A549 (cell line): ENCODE measurements at regions not wholly inside any gene's neighbourhood (a gene's known extent, or its start where the extent isn't known, plus 50 kb on each side); places are given as distances from the start of the nearest gene placed in this dataset.

Source experiments
- CBX2 ChIP-seq: fragments of 200-600 bp; sonication (generic); IDR thresholded peaks from 2 replicates; pipeline ENCODE4 v1.6.1; 2016; ENCODE audit warnings: low read depth, mild to moderate bottlenecking, borderline replicate concordance
- CHD4 ChIP-seq: fragments of 200-600 bp; sonication (generic); IDR thresholded peaks from 2 replicates; pipeline ENCODE4 v1.6.1; 2016; ENCODE audit warnings: antibody characterized with exemption, mild to moderate bottlenecking, borderline replicate concordance
- CTCF ChIP-seq: fragments of >200 bp; sonication (Bioruptor Twin); formaldehyde crosslinking; IDR thresholded peaks from 3 replicates; pipeline ENCODE4 v1.5.1; 2016
- ELK1 ChIP-seq: fragments of 150-350 bp; IDR thresholded peaks from 2 replicates; pipeline ENCODE4 v1.6.1; 2014; ENCODE audit warnings: low read depth, mild to moderate bottlenecking, low read length
- EP300 ChIP-seq, 2 experiments: fragments of >200 bp; sonication (Bioruptor Twin); formaldehyde crosslinking; IDR thresholded peaks; 2 replicates in 1 of 2; 3 replicates in 1 of 2; pipeline ENCODE4 v1.6.1; 2016 to 2017
- MYC ChIP-seq: IDR thresholded peaks from 2 replicates; pipeline ENCODE4 v1.6.1; 2012; ENCODE audit warnings: mild to moderate bottlenecking, inconsistent platforms, low read length, improper control_type of control experiment, borderline replicate concordance
- ZFP36 ChIP-seq: fragments of 450-650 bp; IDR thresholded peaks from 2 replicates; pipeline ENCODE4 v1.6.1; 2014; ENCODE audit warnings: borderline replicate concordance; ENCODE audit not compliant: partially characterized antibody

GRCh38 chr1:234942012-234942332 is 186.7 kb downstream of the TOMM20 start:
- TF ChIP-seq MYC = no peak
- no peak for TF ChIP-seq ELK1
- TF ChIP-seq CTCF = no peak
- no peak for TF ChIP-seq EP300 (IDR thresholded peaks at IDR 0.05)
- TF ChIP-seq ZFP36 = no peak
- TF ChIP-seq CBX2 = no peak
- no peak for TF ChIP-seq CHD4
